GM21390 (cell line): ENCODE measurements at regions not wholly inside any gene's neighbourhood (a gene's known extent, or its start where the extent isn't known, plus 50 kb on each side); places are given as distances from the start of the nearest gene placed in this dataset.

Experiments used
- ATAC-seq: cut with Tn5 transposase; IDR thresholded peaks from one replicate; pipeline ENCODE4 v1.9.1; 2021; ENCODE audit not compliant: unreplicated experiment

- ATAC-seq: no peak
Observed at GRCh38 chr4:62917649-62918048, 1491.6 kb downstream of the TECRL start.

DNA sequence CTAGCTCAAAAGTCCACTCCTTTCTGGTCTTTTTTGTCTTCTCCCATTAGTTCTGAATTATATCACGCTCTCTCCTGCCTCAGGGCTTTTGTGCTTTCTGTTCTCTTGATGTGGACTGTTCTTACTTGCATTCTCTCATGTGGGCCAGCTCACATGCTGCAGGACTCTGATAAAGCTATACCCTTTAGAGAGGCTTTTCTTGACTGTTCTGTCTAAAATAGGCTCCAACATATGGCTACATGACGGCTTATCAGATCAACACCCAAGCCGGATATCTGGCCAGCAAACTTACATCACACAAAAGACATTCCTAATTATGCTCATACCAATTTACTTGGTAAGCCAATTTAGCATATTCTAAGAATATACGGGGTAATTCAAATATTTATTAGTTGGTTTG lies 1494.5 kb downstream of the TECRL start:
- ATAC-seq: no peak

DNA sequence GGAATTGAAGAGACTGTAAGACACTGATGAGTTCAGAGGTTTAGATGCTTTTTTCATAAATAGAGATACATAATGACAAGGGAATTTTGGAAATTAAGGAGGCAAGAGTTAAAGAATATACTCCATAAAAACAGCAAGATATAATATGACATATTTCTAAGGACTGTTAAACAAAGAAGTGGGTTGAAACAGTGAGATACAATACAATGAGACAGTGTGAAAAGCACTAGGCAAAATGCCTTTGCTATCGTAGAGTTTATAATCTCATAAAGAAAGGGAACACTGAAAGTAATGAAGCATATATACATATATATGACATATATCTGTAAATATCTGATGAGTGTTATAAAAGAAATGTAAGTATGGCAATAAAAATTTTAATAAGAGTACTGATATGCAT lies 1496.2 kb downstream of the TECRL start:
- ATAC-seq: no peak

GRCh38 chr4:62912531-62912930 lies 1496.7 kb downstream of the TECRL start:
- ATAC-seq: no peak

- ATAC-seq: no peak
Observed at GRCh38 chr4:62909238-62909637, 1500.0 kb downstream of the TECRL start.

DNA sequence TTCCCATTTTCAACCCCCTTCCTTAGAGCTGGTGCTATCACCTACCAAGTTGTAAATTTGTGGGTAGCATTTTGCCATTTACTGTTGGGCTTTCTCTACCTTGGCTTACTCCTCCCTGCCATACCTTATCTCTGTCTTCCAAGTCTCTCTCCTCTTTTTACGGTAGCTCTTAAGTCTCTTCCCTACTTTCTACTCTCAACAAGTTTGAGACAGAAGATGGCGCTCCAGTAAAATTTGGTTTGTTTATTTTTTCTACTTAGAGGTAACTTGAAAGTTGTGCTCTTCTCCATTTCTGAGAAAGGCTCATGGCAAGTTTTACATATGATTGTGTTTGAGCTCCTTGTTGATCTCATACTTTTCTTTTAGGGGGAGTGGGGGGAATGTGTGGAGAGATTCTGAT lies 1508.1 kb downstream of the TECRL start:
- no peak for ATAC-seq

DNA sequence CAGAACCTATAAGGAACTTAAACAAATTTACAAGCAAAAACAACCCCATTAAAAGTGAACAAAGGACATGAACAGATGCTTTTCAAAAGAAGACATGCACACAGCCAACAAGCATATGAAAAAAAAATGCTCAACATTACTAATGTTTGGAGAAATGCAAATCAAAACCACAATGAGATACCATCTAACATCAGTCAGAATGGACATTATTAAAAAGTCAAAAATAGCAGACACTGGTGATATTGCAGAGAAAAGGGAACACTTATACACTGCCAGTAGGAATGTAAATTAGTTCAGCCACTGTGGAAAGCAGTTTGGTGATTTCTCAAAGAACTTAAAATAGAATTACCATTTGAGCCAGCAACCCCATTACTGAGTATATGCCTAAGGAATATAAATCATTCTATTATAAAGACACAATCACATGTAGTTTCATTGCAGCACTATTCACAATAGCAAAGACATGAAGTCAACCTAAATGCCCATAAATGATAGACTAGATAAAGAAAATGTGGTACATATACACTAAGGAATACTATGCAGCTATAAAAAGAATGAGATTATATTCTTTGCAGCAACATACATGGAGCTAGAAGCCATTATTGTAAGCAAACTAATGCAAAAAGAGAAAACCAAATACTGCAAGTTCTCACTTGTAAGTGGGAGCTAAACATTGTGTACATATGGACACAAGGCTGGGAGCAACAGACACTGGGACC lies 1509.4 kb downstream of the TECRL start:
- ATAC-seq: no peak

- no peak for ATAC-seq
Observed at GRCh38 chr4:62898115-62898514, 1511.1 kb downstream of the TECRL start.

- ATAC-seq: no peak
Observed at GRCh38 chr4:62896721-62897120, 1512.5 kb downstream of the TECRL start.

- ATAC-seq: no peak
Observed at GRCh38 chr4:62881901-62882300, 1527.3 kb downstream of the TECRL start.

- no peak for ATAC-seq
Observed at GRCh38 chr4:62881210-62881609, 1528.0 kb downstream of the TECRL start.

GRCh38 chr4:62872856-62873255 lies 1536.4 kb downstream of the TECRL start:
- ATAC-seq: no peak

GRCh38 chr4:62871078-62871477 lies 1538.2 kb downstream of the TECRL start:
- ATAC-seq: no peak

GRCh38 chr4:62870451-62870850 lies 1538.8 kb downstream of the TECRL start:
- no peak for ATAC-seq

DNA sequence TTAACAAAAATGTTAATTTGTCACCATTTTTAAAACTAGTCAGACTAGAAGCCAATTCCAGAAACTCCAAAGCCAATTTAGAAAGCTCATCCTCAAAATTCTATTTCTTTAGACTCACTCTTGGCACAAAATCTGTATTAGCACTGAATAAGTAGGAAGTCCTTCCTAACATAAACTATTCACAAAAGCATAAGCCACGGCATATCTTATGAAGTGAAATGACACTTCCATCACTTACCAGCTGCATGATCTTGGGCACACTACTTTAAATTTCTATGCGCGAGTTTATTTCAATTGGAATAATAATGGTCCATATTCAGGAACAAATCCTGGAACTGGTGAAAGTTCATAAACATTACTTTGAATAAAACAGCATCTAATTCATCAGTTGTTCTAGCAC lies 1544.0 kb downstream of the TECRL start:
- ATAC-seq: no peak

DNA sequence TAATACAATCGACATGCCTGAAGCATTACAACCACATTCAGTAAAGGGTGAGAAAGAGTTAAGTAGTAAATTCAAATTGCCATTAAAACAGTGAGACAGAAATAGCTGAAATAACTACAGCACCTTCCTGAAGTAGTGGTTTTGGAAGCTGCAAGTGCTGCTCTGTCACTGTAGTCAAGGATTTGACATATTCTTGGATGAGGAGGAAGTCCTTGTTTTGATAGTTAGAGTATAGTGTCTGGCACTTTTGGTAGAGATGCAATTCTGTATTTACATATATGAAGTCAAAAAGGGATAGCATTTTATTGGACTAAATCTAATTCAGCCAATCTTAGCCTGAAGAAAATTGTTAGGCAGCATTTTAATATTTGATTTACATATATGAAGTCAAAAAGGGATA lies 1559.6 kb downstream of the TECRL start:
- ATAC-seq: no peak

GRCh38 chr4:62835631-62836030 lies 1573.6 kb downstream of the TECRL start:
- no peak for ATAC-seq

DNA sequence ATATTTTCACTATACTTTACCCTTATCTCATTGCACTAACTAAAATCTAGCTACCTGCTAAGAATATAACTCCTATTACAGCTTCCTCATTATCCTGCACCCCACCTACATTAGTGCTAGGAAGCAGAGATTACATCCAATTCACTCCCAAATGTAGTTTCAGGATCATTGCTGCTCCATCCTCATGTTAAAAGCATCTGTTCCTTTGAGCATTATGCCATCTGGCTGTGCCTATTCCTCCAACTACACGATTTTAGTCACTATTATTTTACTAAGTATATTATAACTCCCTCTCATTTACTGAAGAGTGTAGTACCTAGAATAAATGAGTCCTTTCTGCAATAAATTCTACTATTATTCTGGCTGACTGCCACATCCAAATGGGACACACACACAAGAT lies 1586.9 kb downstream of the TECRL start:
- ATAC-seq: no peak

GRCh38 chr4:62816566-62816965 lies 1592.7 kb downstream of the TECRL start:
- ATAC-seq: no peak

DNA sequence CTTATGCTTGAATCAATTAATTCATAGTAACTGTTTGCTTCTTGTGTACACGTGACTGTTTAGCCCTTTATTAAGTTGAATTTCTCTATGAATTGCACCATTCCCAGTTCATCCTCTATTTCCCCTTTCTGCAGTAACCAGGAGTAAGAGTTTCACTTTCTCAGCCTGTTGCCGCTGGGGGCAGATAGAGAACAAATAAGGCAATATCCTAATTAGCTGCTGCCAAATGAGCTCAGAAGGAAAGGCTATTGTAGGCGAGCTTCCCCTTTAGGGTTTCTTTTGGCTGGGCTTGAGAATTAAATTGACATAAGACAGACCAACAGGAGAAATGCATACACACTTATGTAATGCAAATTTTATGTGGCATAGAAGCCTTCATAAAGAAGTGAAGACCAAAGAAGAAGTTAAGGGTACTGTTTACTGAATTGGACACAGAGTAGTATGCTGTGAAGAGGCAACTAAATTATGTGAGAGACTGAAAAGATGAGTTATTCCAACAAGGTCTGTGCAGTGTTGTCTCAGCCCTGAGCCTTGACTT lies 1594.7 kb downstream of the TECRL start:
- no peak for ATAC-seq

DNA sequence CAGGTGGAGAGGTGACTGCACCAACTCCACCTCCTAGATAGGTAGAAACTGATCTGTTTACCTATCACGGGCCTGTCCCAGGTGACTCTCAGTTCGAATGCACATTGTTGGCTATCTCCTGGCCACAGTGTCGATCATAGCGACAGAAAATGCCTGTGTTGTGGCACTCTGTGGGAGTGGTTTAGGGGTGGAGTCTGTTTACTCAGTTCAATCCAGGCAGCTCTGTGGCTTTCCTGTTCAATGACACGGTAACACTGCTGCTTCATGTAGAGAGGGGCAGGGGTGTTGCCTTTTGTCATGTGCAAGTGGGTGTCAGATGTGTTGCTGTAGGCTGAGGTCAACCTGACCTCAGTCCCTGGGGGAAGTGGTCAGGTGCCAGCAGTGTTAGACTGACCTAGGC lies 1602.4 kb downstream of the TECRL start:
- no peak for ATAC-seq

GRCh38 chr4:62804075-62804474 lies 1603.9 kb downstream of the ADGRL3 start:
- ATAC-seq: no peak

GRCh38 chr4:62797221-62797620 lies 1597.1 kb downstream of the ADGRL3 start:
- no peak for ATAC-seq
